Right lobe of liver (tissue), 6 donors: ENCODE measurements at regions not wholly inside any gene's neighbourhood (a gene's known extent, or its start where the extent isn't known, plus 50 kb on each side); places are given as distances from the start of the nearest gene placed in this dataset.

ENCODE experiments used
- ATAC-seq, 4 donors: fragments of 200-7000 bp; cut with Tn5 transposase; one replicate each; pipeline ENCODE4 v1.9.1; 2020; ENCODE audit warnings: mild to moderate bottlenecking in 4 of 4, moderate library complexity in 4 of 4
- DNase-seq, 3 donors: peaks; one replicate each; pipeline ENCODE4 v3.0.0-alpha.2; 2020
- H3K27ac ChIP-seq, 3 donors: fragments of 200-600 bp; one replicate each; pipeline ENCODE4 v1.8.0; 2022
- H3K27me3 ChIP-seq, 2 donors: fragments of 200-600 bp; one replicate each; pipeline ENCODE4 v1.8.0; 2022
- H3K36me3 ChIP-seq, 4 donors: fragments of 200-600 bp; sonication (generic) in 1 of 4; one replicate each; pipeline versions ENCODE4 v1.5.1 to v1.8.0; 2017 to 2022; ENCODE audit warnings: control low read depth in 1 of 4
- H3K4me1 ChIP-seq, 4 donors: fragments of 200-600 bp; sonication (generic) in 1 of 4; one replicate each; pipeline versions ENCODE4 v1.5.1 to v1.8.0; 2017 to 2022; ENCODE audit warnings: control low read depth in 1 of 4
- H3K4me3 ChIP-seq, 3 donors: fragments of 200-600 bp; one replicate each; pipeline ENCODE4 v1.8.0; 2022
- H3K9me3 ChIP-seq, 4 donors: fragments of 200-600 bp; sonication (generic) in 1 of 4; one replicate each; pipeline versions ENCODE4 v1.5.1 to v1.8.0; 2017 to 2022; ENCODE audit warnings: control low read depth in 1 of 4
- CTCF ChIP-seq, 4 donors: fragments of 200-600 bp in 3 of 4; fragments of 450-650 bp in 1 of 4; IDR thresholded peaks; one replicate each; pipeline versions ENCODE4 v1.5.1 to v1.8.0; 2016 to 2022; ENCODE audit warnings: antibody characterized with exemption in 4 of 4, mild to moderate bottlenecking in 2 of 4
- POLR2A ChIP-seq: fragments of 450-650 bp; IDR thresholded peaks from one replicate; pipeline ENCODE4 v1.6.1; 2017; ENCODE audit warnings: antibody characterized with exemption, mild to moderate bottlenecking
- WGBS: methylation state at CpG from one replicate; pipeline ENCODE4 v1.1.6; 2018; ENCODE audit warnings: low coverage, low lambda C conversion rate; ENCODE audit not compliant: insufficient coverage; ENCODE audit errors: missing lambda C conversion rate; 5-methylcytosine and 5-hydroxymethylcytosine counted together
- intact Hi-C, 2 donors: fragments of 100-400 bp; cut with DNase I; formaldehyde crosslinking; loops; one replicate each; pipeline versions ENCODE4 v1.11.2 to v1.14.1; 2022
- donor health status: DM: no; HTN: yes; CAD: no.
- donor health status: DM: no; HTN: no; CAD: no.
- donor health status: DM: no; HTN: no; CAD: no.
- donor health status: DM: no; HTN: yes; CAD: no.
- donor health status: DM: no; HTN: yes; CAD: no.

DNA sequence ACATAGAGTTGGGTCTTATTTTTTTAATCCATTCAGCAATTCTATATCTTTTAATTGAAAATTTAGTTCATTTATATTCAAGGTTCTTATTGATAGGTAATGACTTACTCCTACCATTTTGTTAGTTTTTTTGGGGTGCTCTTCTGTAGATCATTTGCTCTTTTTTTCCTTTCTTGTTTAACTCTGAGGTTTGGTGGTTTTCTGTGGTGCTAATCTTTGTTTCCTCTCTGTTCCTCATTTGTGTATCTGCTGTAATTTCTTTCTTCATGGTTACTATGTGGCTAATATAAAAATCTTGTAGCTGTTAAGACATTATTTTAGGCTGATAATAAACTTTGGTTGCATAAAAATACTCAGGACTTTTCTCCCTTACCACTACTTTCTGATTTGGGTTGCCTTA, 181.6 kb upstream of the DMRTA1 start:
- ATAC-seq (no peak), DNase-seq (no peak)
- H3K27ac ChIP-seq, result no peak overlapping the region
- peaks cover 0 to 4% (median 0%) of the 10 kb centered on the region in 4 donors for H3K9me3 ChIP-seq
- H3K4me1 ChIP-seq, result no peaks in the 10 kb centered on the region
- no peaks in the 10 kb centered on the region for H3K36me3 ChIP-seq
- H3K27me3 ChIP-seq, result no peaks in the 10 kb centered on the region
- H3K4me3 ChIP-seq, result no peak overlapping the region
- intact Hi-C loops, result no loop called here
- no peak for TF ChIP-seq CTCF (IDR thresholded peaks at IDR 0.05)
- no peak for TF ChIP-seq POLR2A

GRCh38 chr9:22265534-22265933, 181.1 kb upstream of the DMRTA1 start:
- no peak overlapping the region for H3K27ac ChIP-seq
- 41% methylated on average over 2 of the region's 2 CpGs for WGBS
- peaks cover 0 to 4% (median 0%) of the 10 kb centered on the region in 4 donors for H3K9me3 ChIP-seq
- no peak for TF ChIP-seq POLR2A
- TF ChIP-seq CTCF (IDR thresholded peaks at IDR 0.05), result no peak
- intact Hi-C loops, result no loop called here
- no peaks in the 10 kb centered on the region for H3K36me3 ChIP-seq
- no peak for ATAC-seq
- H3K4me3 ChIP-seq, result no peak overlapping the region
- H3K4me1 ChIP-seq, result no peaks in the 10 kb centered on the region
- DNase-seq, result no peak
- no peaks in the 10 kb centered on the region for H3K27me3 ChIP-seq

- Histone ChIP-seq H3K4me1 (no peaks in the 10 kb centered on the region), H3K9me3 (no peaks in the 10 kb centered on the region), H3K4me3 (no peak overlapping the region), H3K27ac (no peak overlapping the region), H3K36me3 (no peaks in the 10 kb centered on the region), H3K27me3 (no peaks in the 10 kb centered on the region)
- ATAC-seq, result no peak
- DNase-seq, result no peak
- intact Hi-C loops, result no loop called here
- TF ChIP-seq POLR2A, result no peak
- TF ChIP-seq CTCF (IDR thresholded peaks at IDR 0.05), result no peak
- WGBS, result 83% methylated on average over 1 of the region's 2 CpGs
Measured at GRCh38 chr9:22274477-22274876, 172.1 kb upstream of the DMRTA1 start.

DNA sequence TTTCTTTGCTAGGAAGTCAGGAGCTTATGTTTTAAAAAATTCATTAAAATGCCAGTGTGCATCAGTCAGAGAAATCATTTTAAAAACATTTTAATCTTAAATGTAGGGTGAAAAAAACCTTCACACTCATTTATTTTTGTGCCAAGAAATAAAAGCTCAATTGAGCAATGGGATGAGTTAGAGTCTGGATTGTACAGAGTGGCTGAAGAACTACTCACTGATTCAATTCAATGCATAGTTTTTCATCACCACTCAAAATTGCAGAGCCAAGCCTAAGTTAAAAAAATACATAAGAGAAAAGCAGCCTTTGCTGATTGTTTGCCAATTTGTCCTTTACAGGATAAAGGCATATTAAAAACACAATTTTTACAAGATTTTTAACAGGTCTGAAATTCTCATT, 168.2 kb upstream of the DMRTA1 start:
- DNase-seq (no peak), ATAC-seq (no peak)
- Histone ChIP-seq H3K36me3 (no peaks in the 10 kb centered on the region), H3K27me3 (no peaks in the 10 kb centered on the region), H3K27ac (no peak overlapping the region), H3K4me3 (no peak overlapping the region), H3K4me1 (no peaks in the 10 kb centered on the region), H3K9me3 (no peaks in the 10 kb centered on the region)
- intact Hi-C loops, result no loop called here
- TF ChIP-seq POLR2A, result no peak
- TF ChIP-seq CTCF (IDR thresholded peaks at IDR 0.05), result no peak

DNA sequence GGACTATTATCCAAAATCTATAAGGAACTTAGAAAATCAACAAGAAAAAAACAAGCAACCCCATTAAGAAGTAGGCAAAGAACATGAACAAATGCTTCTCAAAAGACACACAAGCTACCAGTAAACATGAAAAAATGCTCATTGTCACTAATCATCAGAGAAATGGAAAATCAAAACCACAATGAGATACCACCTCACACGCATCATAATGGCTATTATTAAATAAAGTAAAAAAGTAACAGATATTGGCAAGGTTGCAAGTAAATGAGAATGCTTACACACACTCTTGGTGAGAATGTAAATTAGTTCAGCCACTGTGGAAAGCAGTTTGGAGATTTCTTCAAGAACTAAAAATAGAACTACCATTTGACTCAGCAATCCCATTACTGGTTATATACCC, 167.0 kb upstream of the DMRTA1 start:
- H3K9me3 ChIP-seq, result no peaks in the 10 kb centered on the region
- WGBS, result 75% methylated on average over 1 of the region's 1 CpG
- TF ChIP-seq POLR2A, result no peak
- no peak for TF ChIP-seq CTCF (IDR thresholded peaks at IDR 0.05)
- DNase-seq (no peak), ATAC-seq (no peak)
- intact Hi-C loops, result no loop called here
- H3K27me3 ChIP-seq, result no peaks in the 10 kb centered on the region
- H3K36me3 ChIP-seq, result no peaks in the 10 kb centered on the region
- no peaks in the 10 kb centered on the region for H3K4me1 ChIP-seq
- no peak overlapping the region for H3K4me3 ChIP-seq
- H3K27ac ChIP-seq, result no peak overlapping the region
